ENCODE measurements at regions not wholly inside any gene's neighbourhood (a gene's known extent, or its start where the extent isn't known, plus 50 kb on each side); places are given as distances from the start of the nearest gene placed in this dataset.
A peak's percentile ranks its signal among the peaks of the same experiment; 100 is the strongest.

DNA sequence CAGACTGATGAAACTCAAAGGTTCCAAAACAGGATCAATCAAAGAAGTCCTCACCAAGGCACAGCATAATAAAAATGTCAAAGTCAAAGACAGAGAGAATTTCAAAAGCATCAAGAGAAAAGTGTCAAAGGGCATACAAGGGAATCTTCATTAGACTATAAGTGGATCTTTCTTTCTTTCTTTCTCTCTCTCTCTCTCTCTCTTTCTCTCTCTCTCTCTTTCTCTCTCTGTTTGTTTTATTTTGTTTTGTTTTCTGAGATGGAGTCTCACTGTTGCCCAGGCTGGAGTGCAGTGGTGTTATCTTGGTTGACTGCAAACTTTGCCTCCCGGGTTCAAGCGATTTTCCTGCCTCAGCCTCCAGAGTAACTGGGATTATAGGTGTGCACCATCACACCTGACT is 148.3 kb upstream of the CD180 start:
- Mint-ChIP-seq H3K9me3 (ENCODE audit: unreplicated experiment) (peaks cover 19% of the 10 kb centered on the region), H3K36me3 (ENCODE audit: unreplicated experiment) (peaks cover 8% of the 10 kb centered on the region), H3K4me3 (ENCODE audit: unreplicated experiment) (no peak overlapping the region), H3K27ac (ENCODE audit: unreplicated experiment) (no peak overlapping the region), H3K4me1 (ENCODE audit: unreplicated experiment) (no peaks in the 10 kb centered on the region), H3K27me3 (ENCODE audit: unreplicated experiment) (peaks cover 24% of the 10 kb centered on the region)
- TF ChIP-seq, protein P1, sequence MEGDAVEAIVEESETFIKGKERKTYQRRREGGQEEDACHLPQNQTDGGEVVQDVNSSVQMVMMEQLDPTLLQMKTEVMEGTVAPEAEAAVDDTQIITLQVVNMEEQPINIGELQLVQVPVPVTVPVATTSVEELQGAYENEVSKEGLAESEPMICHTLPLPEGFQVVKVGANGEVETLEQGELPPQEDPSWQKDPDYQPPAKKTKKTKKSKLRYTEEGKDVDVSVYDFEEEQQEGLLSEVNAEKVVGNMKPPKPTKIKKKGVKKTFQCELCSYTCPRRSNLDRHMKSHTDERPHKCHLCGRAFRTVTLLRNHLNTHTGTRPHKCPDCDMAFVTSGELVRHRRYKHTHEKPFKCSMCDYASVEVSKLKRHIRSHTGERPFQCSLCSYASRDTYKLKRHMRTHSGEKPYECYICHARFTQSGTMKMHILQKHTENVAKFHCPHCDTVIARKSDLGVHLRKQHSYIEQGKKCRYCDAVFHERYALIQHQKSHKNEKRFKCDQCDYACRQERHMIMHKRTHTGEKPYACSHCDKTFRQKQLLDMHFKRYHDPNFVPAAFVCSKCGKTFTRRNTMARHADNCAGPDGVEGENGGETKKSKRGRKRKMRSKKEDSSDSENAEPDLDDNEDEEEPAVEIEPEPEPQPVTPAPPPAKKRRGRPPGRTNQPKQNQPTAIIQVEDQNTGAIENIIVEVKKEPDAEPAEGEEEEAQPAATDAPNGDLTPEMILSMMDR (IDR thresholded peaks at IDR 0.05) = no peak
- no peak for DNase-seq (ENCODE audit: extremely low spot score, unreplicated experiment)

DNA sequence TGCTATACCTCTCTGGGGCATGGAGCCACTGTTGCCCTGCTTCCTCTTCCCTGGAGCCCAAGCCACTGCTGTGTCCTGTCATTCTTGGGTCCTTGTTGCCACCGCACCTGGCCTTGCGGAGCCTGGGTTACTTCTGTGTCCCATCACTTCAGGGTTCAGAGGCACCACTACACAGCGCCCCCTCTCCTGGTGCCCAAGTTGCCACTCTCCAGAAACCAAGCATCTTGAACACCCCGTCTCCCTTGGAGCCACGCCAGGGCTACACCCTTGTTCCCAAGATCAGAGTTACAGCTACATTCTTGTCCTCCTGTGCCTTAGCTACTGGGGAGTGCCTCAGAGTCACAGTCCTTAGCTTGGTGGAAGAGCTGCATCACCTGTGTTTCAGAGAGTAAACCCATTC is 147.2 kb upstream of the CD180 start:
- TF ChIP-seq, protein P1 (IDR thresholded peaks at IDR 0.05) = no peak
- DNase-seq (ENCODE audit: extremely low spot score, unreplicated experiment) = no peak
- Mint-ChIP-seq H3K36me3 (ENCODE audit: unreplicated experiment) (peaks cover 8% of the 10 kb centered on the region), H3K9me3 (ENCODE audit: unreplicated experiment) (peaks cover 19% of the 10 kb centered on the region), H3K27me3 (ENCODE audit: unreplicated experiment) (peaks cover 24% of the 10 kb centered on the region), H3K4me3 (ENCODE audit: unreplicated experiment) (no peak overlapping the region), H3K4me1 (ENCODE audit: unreplicated experiment) (no peaks in the 10 kb centered on the region), H3K27ac (ENCODE audit: unreplicated experiment) (no peak overlapping the region)

DNA sequence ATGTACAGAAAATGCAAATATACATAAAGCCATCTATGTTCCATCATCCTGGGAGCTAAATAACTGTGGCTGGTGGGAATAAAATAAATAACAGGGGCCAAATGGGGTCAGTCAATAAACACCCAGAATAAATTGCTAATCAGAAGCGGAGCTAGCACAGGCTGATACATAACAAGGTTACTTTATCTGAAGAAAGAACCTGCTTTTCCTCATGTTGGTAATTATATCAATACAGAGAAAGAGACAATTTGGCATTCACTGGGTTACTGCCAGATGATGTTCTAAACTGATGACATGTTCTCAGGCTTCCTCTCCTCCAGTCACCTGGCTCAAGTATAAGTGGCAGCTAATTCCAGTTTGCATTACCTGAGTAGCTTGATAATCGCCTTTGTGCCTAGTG is 144.9 kb upstream of the CD180 start:
- TF ChIP-seq, protein P1 (IDR thresholded peaks at IDR 0.05) = no peak
- no peak overlapping the region for H3K4me3 Mint-ChIP-seq (ENCODE audit: unreplicated experiment)
- H3K27ac Mint-ChIP-seq (ENCODE audit: unreplicated experiment) = no peak overlapping the region
- H3K4me1 Mint-ChIP-seq (ENCODE audit: unreplicated experiment) = no peaks in the 10 kb centered on the region
- H3K36me3 Mint-ChIP-seq (ENCODE audit: unreplicated experiment) = peaks cover 5% of the 10 kb centered on the region
- DNase-seq (ENCODE audit: extremely low spot score, unreplicated experiment) = no peak
- H3K27me3 Mint-ChIP-seq (ENCODE audit: unreplicated experiment) = peaks cover 21% of the 10 kb centered on the region
- peaks cover 14% of the 10 kb centered on the region for H3K9me3 Mint-ChIP-seq (ENCODE audit: unreplicated experiment)

DNA sequence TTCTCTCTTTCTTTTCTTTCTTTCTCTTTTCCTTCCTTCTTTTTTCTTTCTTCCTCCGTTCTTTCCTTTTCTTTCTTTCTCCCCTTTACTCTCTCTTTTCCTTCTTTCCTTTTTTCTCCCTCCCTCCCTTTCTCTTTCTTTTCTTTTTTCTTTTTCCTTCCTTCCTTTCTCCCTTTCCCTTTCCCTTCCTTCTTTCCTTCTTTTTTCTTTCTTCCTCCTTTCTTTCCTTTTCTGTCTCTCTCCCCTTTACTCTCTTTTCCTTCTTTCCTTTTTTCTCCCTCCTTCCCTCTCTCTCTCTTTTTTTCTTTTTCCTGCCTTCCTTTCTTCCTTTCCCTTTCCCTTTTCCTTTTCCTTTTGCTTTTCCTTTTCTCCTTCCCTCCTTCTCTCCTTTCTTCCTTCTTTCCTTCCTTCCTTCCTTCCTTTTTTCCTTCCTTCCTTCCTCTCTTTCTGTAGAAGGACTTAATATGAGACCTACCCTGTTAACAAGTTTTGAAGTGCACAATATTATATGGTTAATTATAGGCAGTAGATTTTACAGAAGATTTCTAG is 142.7 kb upstream of the CD180 start:
- Mint-ChIP-seq H3K27me3 (ENCODE audit: unreplicated experiment) (peaks cover 15% of the 10 kb centered on the region), H3K27ac (ENCODE audit: unreplicated experiment) (no peak overlapping the region), H3K4me1 (ENCODE audit: unreplicated experiment) (no peaks in the 10 kb centered on the region), H3K9me3 (ENCODE audit: unreplicated experiment) (peaks cover 2% of the 10 kb centered on the region), H3K4me3 (ENCODE audit: unreplicated experiment) (no peak overlapping the region), H3K36me3 (ENCODE audit: unreplicated experiment) (peaks cover under 1% of the 10 kb centered on the region)
- TF ChIP-seq, protein P1 (IDR thresholded peaks at IDR 0.05) = no peak
- no peak for DNase-seq (ENCODE audit: extremely low spot score, unreplicated experiment)

DNA sequence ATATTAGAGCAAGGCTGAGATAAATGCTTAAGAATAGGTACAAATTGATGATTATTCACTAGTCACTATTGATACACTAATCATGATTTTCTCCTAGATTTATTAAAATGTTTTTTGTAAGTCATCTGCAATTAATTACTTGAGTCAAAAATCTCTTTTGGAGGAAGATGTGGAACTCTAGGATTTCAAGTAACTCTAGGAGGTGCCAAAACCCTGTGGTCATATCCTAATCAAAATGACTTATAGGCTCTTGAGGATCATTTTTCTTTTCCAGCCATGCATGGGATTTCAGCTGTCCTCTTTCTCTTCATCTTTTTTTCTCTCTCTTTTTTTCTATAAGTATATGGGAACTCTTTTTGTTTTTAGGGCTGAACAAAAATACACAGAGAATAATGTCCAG is 141.8 kb upstream of the CD180 start:
- Mint-ChIP-seq H3K4me3 (ENCODE audit: unreplicated experiment) (no peak overlapping the region), H3K4me1 (ENCODE audit: unreplicated experiment) (no peaks in the 10 kb centered on the region), H3K36me3 (ENCODE audit: unreplicated experiment) (no peaks in the 10 kb centered on the region), H3K9me3 (ENCODE audit: unreplicated experiment) (no peaks in the 10 kb centered on the region), H3K27me3 (ENCODE audit: unreplicated experiment) (peaks cover 15% of the 10 kb centered on the region), H3K27ac (ENCODE audit: unreplicated experiment) (no peak overlapping the region)
- TF ChIP-seq, protein P1 (IDR thresholded peaks at IDR 0.05) = peak; percentile 13
- no peak for DNase-seq (ENCODE audit: extremely low spot score, unreplicated experiment)

Data from osteocyte (in vitro differentiated cells).